ENCODE measurements at regions not wholly inside any gene's neighbourhood (a gene's known extent, or its start where the extent isn't known, plus 50 kb on each side); places are given as distances from the start of the nearest gene placed in this dataset.

DNA sequence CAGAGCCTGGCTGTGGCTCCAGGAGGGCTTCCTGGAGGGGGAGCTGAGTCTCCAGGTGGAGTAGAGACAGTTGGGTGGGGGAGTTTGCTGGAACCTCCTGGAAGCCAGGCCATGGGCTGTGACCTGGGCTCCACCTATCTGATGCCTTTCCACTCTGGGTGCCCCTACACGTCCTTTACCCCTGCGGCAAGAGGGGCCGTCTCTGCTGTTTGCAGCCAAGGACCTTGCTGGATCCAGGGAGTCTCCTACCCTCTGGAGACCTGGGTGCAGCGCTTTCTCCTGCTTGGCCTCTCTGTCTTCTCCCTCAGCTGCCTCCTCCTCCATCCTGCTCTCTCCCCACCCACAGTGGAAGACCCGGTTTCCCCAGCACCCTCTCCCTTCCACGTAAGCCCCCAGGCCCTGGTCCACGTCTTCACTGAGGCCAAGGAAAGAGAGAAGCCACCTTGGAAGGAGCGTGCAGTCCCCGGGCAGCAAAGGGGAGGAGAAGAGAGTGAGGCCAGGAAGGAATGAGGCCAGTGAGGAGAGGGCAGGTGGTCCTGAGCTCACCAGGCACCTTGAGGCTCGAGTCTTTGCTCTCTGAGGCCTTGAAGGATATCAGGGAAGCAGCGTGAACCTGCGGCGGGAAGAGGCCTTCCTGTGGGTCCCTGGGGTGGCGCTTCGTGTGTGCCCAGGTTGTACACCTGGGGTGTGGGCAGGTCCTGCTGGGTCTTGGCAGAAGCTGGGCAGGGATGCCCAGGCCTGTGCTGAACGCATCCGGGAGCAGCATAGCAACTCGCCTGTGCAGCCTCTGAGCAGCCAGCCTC, 294.3 kb upstream of the RTL1 start:
- no peak for DNase-seq

DNA sequence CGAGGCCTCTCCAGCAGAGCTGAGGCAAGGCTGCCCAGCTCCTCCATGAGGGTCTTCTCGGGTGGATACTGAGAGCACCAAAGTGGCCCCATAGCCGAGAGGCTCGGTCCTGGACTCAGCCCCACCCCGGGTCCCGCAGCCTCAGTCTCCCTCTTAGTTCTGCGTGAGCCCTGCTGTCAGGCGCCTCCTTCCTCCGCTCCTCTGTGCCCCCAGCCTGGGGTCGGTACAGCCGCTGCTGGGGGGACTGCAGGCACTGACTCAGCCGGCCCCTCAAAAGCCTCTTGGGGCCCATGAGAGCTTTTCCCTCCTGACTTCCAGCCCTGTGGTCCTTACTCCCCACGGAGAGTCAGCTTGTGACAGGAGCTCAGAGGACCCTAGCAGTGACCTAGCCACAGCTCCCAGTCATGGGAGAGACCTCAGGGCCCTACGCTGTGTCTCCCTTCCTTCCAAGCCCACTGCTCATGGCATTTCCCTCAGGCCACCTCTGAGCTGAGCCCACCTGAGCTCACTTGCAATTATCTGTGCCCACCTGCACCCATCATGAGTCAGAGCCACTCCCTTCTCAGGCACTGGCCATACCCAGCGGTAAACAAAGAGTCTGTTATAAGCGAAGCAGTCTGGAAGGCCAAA, 295.0 kb upstream of the RTL1 start:
- no peak for DNase-seq

DNA sequence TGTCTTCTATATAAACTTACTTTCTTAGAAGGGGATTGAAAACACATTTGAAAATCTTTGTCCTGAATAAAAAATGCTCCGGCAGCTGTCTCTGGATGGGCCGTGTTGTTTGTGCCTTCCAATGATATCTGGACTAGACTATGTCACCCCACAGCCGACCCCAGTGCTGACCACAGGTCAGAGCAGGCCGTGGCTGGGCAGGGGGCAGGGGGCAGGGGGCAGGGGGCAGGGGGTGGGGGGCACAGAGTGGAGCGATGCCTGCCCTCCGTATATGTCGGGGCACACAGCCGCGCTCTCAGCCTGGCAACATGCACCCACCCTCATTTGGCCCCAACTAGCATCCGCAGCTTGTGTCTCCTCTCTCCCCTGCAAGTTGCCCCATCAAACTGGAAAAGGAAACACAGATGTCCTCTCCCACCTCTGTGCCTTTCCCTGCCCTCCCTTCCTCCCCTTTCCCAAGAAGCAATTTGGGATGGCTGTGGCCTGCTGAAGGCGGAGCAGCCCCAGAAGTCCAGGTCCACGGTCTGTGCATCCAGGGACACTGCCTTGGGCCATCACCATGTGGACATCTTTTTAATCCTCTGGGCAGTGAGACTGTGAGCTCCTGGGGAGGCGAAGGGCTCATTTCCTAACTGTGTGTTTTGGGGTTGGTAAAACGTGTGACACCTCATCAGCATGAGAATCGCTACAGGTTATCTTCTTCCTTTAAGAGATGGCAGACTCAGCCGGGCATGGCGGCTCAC, 295.7 kb upstream of the RTL1 start:
- no peak for DNase-seq

DNA sequence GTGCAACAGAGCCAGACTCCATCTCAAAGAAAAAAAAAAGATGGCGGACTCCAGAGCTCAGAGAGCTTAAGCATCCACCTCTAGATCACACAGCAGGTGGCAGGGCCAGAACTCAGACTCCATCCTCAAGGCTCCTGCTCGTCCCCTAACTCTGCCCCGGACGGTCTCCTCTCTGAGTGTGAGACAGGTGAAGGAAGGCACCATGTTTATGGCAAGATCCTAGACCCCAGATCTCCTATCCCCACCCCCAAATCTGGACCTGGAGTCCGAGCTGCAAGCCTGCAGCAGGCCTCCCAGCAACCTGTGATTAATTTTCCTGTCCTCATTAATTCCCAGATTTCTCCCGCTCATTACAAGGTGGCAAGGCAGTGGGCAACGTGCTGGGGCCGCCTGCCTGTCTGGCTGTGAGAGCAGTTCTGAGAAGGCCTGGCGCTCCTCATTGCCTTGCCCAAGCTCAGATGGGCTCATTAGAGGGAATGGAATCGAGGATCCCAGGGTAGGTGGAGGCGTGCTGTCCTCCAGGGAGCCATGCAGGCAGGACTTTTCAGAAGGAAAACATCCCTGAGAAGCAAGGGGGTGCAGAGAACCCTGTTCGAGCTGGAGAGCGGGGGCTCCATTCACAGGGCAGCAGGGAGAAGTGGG, 296.6 kb upstream of the RTL1 start:
- DNase-seq, result no peak

DNA sequence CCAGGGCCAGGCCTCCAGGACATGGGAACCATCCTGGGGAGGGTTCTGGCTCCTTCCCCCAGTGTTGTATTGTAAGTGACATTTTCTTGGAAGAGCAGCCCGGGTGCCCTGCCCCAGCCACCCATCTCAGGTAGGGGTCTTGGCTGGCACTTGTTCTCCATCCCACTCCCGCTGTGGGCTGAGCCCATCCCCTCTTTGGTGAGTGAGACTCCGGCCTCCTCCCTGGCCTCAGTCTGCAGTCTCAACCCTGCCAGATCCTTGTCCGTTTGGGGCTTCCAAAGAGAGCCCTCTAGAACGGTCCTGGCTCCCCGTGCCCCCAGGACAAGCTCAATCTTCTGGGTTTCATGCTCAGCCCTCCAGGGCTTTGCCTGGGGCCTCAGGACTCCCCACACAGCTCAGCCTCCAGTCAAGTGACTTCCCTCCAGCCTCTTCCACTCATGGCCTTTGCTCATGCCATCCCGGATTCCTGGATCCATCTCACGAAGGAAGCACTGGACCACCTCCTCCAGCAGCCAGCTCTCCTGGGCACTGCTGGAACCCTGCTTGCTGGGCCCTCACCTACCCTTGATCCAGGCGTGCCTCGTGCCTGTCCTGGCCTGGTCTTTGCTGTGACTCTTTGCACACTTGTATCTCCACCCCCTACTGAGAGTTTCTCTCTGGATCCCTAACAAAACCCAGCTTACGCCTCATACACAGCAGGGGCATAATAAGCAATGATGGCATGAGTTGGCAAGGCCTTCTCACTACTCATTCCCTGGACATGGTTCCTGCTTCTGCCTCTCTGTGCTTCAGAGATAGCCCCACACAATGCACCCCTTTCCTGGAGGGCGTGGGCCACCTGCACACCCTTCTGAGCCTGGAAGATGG, 297.4 kb upstream of the RTL1 start:
- no peak for DNase-seq

DNA sequence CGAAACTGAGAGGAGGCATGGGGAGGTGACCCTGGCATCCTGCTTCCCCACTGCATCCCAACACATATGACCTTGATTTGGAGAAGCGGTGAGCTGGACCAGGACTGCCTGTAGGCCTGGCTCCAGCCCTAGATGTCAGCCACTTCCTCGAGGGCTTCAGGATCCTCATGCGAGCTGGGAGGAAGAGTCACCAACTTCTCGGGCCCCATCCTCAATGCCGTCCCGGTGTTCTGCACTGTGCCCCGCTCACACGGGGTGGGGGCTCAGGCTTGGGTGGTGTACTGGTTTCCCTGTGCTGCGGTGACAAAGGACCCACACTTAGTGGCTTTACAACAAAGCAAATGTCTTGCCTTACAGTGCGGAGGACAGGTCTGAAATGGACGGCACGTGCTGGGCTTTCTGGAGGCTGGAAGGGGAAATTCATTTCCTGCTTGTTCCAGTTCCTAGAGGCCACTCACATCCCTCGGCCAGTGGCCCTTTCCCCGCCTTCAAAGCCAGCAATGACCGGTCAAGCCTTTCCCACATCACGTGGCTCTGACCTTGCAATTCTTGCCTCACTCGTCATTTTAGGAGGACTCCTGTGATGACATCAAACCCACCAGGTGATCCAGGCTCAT, 298.1 kb upstream of the RTL1 start:
- no peak for DNase-seq

DNA sequence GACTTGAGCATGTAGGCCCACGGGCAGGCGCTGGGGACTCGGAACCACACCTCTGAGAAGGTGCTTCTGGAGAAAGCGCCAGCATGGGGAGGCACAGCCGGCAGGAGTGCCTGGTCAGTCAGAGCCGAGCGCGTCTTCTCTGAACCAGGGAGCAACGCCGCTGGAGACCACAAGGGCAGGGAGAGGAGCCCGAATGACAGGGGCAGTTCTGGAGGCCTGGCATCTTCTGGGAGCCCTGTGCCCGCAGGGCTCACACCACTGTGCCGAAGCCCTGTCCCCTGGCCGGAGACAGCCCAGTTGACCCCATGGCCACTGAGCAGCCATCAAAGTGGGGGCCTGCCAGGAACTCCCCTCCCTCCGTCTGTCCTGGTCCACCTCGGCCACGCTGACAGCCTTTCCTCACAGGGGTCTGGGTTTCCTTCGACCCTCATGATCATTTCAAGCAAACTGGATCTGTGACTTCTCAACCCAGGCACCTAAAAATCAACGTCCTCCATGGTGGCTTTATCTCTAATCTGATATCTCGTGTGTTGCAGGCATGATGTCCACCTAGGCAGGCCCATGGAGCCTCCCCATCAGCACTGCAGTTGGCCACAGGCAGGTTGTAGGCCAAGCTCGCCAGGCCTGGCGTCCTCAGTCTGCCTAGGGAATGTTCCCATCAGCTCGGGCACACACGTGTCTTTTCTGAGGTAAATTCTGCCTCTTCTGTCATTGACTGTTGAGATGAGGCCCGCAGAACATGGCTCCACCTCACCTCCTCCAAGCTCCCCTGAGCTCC, 299.3 kb upstream of the RTL1 start:
- no peak for DNase-seq

DNA sequence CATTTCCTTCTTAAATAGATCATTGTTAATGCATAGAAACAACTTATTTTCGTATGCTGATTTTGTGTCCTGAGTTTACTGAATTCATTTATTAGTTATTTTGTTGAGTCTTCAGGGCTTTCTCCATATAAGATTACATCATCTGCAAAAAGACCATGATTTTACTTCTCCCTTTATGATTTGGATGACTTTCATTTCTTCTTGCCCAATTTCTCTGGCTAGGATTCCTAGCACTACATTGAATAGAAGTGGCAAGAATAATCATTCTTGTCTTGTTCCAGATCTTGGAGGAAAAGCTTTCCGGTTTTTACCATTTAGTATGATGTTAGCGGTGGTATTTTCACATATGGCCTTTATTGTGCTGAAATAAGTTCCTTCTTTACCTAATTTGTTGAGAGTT, 303.0 kb upstream of the RTL1 start:
- DNase-seq, result no peak

DNA sequence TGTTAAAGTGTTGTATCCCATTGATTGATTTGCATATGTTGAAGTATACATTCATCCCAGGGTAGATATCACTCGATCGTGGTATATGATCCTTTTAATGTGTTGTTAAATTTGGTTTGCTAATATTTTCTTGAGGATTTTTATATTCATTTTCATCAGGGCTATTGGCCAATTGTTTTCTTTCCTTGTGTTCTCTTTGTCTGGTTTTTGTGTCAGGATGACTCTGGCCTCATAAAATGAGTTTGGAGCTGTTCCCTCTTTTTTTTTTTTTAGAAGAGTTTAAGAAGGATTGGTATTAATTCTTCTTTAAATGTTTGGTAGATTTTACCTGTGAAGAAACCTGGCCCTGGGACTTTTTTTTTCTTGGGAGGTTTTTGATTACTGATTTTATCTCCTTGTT, 303.5 kb upstream of the RTL1 start:
- no peak for DNase-seq

DNA sequence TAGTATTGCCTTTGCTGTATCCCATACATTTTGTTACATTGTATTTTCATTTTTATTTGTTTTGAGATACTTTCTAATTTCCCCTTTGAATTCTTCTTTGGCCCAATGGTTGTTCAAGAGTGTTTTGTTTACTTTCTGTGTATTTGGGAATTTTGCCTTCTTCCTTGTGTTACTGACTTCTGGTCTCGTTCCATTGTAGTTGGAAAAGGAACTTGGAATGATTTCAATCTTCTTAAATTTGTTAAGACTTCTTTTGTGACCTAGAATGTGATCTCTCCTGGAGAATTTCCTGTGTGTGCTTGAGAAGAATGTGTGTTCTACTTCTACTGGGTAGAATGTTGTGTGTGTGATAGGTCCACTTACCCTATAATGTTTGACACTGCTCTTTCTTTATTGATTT, 304.4 kb upstream of the RTL1 start:
- no peak for DNase-seq

DNA sequence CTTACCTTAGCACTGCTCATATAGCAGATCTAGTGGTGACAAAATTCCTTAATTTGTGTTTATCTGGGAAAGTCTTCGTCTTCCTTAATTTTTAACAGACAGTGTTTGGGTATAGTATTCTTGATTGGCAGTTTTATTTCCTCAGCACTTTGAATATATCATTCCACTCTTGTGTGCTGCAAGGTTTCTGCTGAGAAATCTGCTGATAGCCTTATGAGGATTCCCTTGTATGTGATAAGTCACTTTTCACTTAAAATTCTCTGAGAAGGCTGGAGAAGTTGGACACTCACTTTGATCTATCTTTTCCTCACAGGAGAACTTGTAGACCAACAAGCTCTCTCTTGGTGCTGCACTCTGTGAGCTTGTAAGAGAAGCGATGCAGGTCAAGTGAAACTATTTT, 306.1 kb upstream of the RTL1 start:
- DNase-seq, result no peak

DNA sequence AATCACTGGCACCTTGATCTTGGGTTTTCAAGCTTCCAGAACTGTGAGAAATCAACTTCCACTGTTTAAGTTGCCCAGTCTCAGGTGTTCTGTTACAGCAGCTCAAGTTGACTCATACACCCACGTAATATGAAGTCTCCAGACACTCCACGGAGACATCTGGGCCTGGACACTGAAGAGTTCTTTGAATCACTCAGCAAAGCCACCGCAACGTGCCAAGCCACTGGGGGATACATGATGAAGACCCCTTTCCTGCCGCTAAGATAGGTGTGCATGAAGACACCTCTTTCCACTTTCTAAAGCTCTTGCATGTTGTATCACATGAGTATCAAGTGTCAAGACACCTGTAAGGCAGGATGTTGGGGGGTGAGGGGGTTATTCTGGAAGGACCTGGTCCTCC, 311.7 kb upstream of the RTL1 start:
- DNase-seq, result no peak

DNA sequence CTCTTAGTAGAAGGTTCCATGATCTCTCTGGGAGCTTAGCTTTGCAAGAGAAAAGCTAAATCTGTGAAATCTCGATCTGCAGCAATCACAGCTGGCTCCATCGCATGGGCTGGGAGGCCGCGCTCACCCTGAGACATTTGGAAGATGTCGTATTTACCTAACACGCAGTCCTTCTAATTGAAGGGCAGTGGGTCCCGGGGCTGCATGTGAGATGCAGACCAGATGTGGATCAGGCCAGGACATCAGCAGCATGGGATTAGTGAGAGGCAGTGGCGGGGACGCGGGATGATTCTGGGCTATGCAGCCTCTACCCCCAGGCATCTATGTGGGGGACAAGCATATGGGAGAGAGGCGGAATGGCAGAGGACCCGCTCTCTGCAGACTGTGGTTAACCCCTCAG, 312.4 kb upstream of the RTL1 start:
- DNase-seq, result no peak

DNA sequence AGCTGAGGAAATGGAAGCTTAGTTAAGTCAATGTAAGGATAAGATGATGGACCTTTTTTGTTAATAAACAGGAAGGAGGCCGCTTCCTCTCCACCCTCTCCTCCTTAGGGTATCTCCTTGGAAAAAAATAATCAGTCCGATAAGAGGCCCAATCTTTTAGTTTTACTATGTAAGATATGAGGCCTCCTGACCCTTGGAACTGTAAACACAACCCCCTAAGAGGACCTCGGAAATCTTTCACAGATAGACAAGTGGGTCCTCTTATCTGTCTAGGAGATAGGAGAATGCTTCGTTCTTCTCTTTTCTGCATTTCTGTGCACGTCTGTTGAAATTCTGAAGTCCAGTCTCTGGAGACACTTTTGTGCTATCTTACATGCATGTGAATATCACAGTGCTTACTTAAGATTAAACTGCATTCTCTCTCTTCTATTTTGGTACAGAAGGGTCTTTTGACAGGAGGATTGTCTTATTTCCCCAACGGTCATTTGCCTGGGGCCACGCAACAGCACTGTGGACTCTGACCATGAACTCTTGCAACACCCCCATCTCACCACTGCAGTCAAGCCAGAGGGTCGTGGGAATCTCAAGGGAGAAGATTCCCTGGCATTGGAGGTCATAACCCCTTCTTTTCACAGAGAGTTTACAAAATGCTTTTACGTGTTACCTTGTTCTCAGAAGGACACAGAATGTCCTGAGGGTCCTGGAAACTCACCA, 313.0 kb upstream of the RTL1 start:
- DNase-seq, result no peak

DNA sequence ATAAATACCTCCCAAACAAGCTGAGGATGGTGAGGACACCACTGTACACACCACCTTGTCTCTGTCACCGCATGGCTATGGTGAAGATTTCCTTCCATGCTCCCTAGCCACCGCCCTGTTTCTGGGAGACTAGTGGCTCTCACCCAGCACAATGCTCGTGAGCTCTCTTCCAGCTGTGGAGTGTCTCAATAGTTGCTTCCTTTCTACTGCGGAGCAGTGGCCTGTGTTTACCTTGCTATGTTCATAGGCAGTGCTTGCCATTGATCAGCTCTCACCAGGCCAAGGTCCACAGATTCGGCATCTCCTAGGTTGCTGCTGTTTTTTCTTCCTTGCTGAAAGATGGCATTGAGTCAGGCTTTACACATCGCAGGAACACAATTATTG, 313.6 kb upstream of the RTL1 start:
- DNase-seq, result no peak

DNA sequence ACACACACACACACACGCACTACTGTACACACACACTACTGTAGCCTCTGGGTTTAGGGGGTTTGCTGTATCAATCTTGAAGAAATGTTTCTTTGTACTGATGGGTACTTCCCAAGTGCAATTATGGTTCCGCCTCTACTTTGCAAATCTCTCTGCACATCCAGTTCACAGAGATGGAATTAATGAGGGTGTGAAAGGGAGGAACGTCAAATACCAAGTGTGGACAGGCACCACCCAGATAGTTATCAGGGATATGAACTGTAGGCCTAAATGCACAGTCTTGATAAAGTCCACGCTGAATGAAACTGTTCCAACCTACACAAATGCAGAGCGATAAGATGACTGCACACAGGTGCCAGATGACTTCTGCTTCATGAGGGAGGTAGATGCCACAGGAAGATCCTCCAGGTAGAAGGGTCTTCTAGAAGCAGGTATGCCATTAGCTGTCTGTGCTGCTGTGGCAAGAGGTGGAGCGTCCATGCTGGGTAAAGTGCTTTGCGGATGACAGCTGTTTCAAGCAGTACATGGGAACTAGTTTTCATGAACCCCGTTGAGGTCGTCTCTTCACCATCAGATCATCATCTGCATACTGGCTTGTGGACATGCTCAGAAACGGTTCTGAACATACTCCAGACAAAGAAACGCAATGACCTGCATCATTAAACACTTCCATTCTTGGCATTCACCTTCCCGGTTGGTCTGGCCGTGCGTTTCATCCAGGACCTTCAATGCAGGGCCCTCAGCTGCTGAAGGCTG, 314.3 kb upstream of the RTL1 start:
- no peak for DNase-seq

DNA sequence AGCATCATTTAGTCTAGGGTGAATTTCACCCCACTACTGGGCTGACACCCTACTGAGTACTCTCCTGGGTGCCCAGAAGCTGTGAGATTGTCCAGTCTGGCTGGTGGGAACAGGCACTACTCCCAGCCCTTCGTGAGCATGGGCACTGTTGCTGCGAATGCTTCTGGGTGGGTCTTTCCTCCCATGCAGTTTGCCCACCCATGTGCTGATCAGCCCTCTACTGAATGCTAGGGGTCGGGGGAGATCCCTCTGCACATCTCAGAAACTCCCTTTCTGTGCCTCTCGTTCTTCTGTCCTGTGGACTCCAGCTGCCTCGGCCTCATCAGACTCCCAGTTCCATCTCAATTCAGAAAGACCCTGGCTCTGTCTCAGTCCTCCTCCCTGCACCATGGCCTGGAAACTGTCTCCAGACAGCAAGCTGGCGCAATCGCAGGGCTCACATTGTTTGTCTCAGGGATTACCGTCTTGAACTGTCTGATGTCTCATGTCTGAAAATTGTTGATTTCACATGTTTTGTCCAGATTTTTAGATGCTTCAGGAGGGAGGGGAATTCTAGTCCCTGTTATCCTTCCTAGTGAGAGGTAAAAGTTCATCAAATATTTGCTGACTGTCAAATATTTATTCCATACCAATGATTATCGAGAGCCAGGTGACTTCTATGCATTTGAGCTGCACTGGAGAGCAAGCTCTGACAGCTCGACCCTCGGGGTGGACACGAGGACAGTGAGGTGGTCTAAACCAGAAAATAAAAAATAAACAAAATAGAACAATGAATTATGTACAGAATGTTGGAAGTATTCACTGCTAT, 316.6 kb upstream of the RTL1 start:
- no peak for DNase-seq

DNA sequence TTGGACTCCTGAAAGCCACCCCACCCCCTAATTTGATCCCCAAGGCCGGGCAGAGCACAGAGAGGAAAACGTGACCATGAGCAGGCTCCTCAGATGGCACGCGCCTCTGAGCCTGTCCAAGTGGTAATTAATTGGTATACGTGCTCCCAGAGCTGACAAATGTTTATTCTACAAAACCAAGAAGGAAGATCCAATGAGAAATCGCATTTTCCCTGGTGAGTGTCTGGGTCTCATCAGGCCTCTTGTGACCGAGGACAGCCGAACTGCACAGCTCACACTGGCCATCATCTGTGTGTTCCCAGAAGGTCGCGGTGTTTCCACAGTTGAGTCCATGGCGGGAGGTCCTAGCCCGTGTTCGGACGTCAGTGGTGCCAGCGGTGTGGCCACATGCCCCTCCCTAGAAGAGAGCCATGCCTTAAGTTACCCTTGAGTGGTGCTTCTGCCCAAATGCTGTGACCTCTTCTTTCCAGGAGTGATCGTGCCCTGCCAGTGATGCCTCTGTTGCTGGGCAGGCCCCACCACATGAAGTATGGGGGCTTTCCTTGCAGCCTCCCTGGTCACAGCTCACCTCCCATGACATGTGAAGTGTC, 317.5 kb upstream of the RTL1 start:
- DNase-seq, result no peak

Measured in inflammatory macrophage treated with lipopolysaccharide for 1 hour (primary cell).